IPS DF 6.9 (cell line): ENCODE measurements at regions not wholly inside any gene's neighbourhood (a gene's known extent, or its start where the extent isn't known, plus 50 kb on each side); places are given as distances from the start of the nearest gene placed in this dataset.

Experiments used
- DNase-seq: peaks from one replicate; pipeline ENCODE4 v3.0.0-alpha.2; 2013; ENCODE audit warnings: low read depth, low spot score
- H3K27ac ChIP-seq: one replicate; pipeline ENCODE4 v1.5.1; 2013; ENCODE audit warnings: low read length, control low read depth
- H3K27me3 ChIP-seq: 2 replicates; pipeline ENCODE4 v1.6.1; 2013; ENCODE audit warnings: mild to moderate bottlenecking, low read length; ENCODE audit not compliant: control insufficient read depth, insufficient read depth
- H3K36me3 ChIP-seq: 2 replicates; pipeline ENCODE4 v1.6.1; 2013; ENCODE audit warnings: low read length; ENCODE audit not compliant: control insufficient read depth, insufficient read depth
- H3K4me1 ChIP-seq: 2 replicates; pipeline ENCODE4 v1.6.1; 2013; ENCODE audit warnings: low read length; ENCODE audit not compliant: control insufficient read depth, insufficient read depth
- H3K4me3 ChIP-seq: 2 replicates; pipeline ENCODE4 v1.5.1; 2013; ENCODE audit warnings: mild to moderate bottlenecking, low read length
- H3K9me3 ChIP-seq: 2 replicates; pipeline ENCODE4 v1.6.1; 2013; ENCODE audit warnings: low read length, inconsistent platforms; ENCODE audit not compliant: control insufficient read depth, insufficient read depth
- WGBS: extraction: QIAGEN DNeasy Blood & Tissue Kit; methylation state at CpG from one replicate; pipeline ENCODE4 v1.1.7; 2013; ENCODE audit warnings: mixed read lengths, missing lambda C conversion rate; ENCODE audit not compliant: insufficient read length, insufficient coverage; 5-methylcytosine and 5-hydroxymethylcytosine counted together

DNA sequence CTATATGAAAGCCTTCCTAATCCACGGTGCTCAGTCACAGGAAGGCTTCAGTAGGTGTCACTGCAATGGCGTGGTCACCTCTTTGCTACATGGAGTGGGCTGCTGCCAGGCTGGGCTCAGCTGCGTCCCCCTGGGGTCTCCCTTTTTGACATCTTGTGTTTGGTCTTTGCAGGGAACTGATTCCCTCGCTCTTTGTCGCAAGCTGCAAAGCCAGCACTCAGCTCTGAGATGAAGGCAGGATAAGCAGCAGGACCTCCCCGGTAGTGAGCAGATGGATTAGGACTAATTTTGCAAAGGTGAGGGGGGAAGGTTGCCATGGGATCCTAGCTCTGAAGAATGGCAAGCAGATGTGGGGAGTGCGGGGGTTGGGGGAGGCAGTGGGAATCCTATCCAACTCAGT is 173.9 kb upstream of the ARL4C start:
- WGBS = no CpG with 5 or more reads among the region's 7 CpGs
- no peaks in the 10 kb centered on the region for H3K9me3 ChIP-seq
- DNase-seq = no peak

DNA sequence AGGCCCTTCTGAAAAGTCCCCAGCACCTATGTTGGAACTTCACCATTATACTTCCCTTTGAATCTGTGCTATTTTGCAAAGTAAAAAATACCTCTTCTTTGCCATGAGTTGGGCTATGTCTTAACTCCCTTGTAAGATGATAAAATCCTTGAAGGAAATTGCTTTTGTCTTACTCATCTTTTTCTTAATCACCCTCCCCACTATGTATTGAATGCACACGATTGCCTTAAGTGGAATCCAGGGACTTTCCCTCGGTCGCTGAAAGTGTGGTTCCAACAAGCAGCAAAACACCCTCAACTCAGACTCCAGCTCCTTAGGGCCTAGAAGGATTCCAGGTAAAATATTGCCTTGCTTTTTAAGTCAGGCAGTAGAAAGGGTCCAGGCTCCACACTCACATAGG is 173.2 kb upstream of the ARL4C start:
- no peak overlapping the region for H3K27ac ChIP-seq

More for the DNA sequence above, 173.9 kb upstream of the ARL4C start:
- Histone ChIP-seq H3K36me3 (no peaks in the 10 kb centered on the region), H3K27me3 (no peaks in the 10 kb centered on the region), H3K27ac (no peak overlapping the region), H3K4me1 (peaks cover 2% of the 10 kb centered on the region), H3K4me3 (no peak overlapping the region)

DNA sequence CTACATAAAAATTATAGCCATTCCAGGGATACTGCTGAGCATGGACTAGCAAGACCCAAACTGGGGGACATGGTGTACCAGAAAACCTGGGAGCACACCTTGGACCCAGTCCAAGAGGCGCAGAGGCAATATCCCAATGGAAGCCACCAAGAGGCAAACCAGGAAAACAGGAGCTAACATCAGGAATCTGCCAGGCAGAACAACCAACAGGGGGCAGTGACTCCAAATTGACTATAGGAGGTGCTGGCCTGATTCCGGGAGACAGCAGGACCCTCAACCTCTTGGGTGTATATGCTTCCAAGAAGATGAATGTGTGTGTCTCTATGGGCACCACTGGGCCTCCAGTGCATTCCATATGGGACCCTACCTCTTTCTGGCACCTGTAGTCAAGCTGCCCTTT is 172.7 kb upstream of the ARL4C start:
- WGBS = no CpG with 5 or more reads among the region's 2 CpGs
- DNase-seq = no peak
- H3K4me3 ChIP-seq = no peak overlapping the region

More for the DNA sequence above, 173.2 kb upstream of the ARL4C start:
- DNase-seq = no peak
- Histone ChIP-seq H3K36me3 (no peaks in the 10 kb centered on the region), H3K4me1 (peaks cover 2% of the 10 kb centered on the region), H3K4me3 (no peak overlapping the region), H3K27me3 (no peaks in the 10 kb centered on the region), H3K9me3 (no peaks in the 10 kb centered on the region)
- WGBS = no CpG with 5 or more reads among the region's 3 CpGs

DNA sequence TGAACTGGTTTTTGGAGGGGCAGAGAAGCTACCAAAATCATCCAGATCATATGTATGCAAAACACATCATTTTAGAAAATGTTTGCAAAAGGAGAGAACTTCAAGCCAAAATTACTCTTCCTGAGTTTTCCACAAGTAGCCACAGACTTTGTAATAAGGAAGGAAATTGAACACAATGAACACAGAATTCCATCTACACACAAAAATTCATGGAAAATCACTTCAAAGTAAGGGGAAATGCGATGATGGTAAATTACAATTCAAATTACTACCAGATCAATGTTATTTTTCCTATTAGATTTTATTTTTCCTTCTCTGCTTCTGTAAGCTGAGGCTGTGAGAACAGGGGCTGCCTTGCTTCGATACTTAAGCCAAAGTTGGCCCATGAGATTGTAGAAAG is 172.1 kb upstream of the ARL4C start:
- H3K4me1 ChIP-seq = peaks cover 2% of the 10 kb centered on the region
- H3K27ac ChIP-seq = no peak overlapping the region
- WGBS = no CpG with 5 or more reads among the region's 2 CpGs
- H3K9me3 ChIP-seq = peaks cover 4% of the 10 kb centered on the region; the same call in 1 of the 2 replicates
- DNase-seq = no peak
- H3K4me3 ChIP-seq = no peak overlapping the region
- H3K27me3 ChIP-seq = no peaks in the 10 kb centered on the region
- H3K36me3 ChIP-seq = no peaks in the 10 kb centered on the region

More for the DNA sequence above, 172.7 kb upstream of the ARL4C start:
- H3K9me3 ChIP-seq = peaks cover under 1% of the 10 kb centered on the region; the same call in 1 of the 2 replicates
- H3K4me1 ChIP-seq = peaks cover 2% of the 10 kb centered on the region
- H3K27me3 ChIP-seq = no peaks in the 10 kb centered on the region
- no peaks in the 10 kb centered on the region for H3K36me3 ChIP-seq
- no peak overlapping the region for H3K27ac ChIP-seq

DNA sequence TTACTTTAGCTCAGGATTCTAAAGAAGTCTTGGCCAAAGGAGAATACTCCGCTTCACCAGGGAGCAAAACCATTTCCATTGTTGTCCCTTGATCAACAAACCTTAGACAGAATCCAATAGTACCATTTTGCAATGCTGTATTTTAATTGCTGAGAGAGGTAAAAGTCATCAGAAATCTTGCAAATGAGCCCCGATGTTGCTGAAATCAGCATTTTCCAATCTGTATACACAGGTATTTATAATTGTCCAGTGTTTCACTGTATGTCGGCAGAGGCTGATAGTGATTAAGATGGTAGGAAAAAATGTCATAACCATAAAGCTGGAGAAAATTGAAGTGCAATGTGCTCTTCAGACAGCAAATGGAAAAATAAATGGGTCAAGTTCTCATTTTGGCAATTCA is 170.0 kb upstream of the ARL4C start:
- Histone ChIP-seq H3K27ac (no peak overlapping the region), H3K27me3 (no peaks in the 10 kb centered on the region), H3K36me3 (no peaks in the 10 kb centered on the region), H3K4me1 (peaks cover 2% of the 10 kb centered on the region), H3K4me3 (no peak overlapping the region), H3K9me3 (peaks cover 4% of the 10 kb centered on the region)
- no CpG with 5 or more reads among the region's 3 CpGs for WGBS
- no peak for DNase-seq

DNA sequence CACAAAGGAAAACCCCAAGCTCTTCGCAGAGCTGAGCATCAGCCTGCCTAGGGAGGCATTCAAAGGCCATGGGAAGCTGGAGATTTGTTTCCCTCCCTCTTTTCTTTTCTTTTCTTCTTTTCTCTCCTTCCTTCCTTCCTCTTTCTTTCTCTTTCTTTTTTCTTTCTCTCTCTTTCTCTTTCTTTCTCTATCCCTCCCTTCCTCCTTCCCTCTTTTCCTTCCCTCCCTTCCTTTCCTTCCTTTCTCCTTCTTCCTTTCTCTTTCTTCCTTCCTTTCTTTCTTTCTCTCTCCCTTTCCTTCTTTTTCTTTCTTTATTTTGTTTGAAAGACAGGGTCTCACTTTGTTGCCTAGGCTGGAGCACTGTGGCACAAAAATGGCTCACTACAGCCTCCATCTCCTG is 168.4 kb upstream of the ARL4C start:
- Histone ChIP-seq H3K36me3 (no peaks in the 10 kb centered on the region), H3K4me1 (no peaks in the 10 kb centered on the region), H3K27me3 (no peaks in the 10 kb centered on the region), H3K27ac (no peak overlapping the region), H3K9me3 (peaks cover 4% of the 10 kb centered on the region), H3K4me3 (no peak overlapping the region)
- no CpG with 5 or more reads among the region's 1 CpG for WGBS
- no peak for DNase-seq

DNA sequence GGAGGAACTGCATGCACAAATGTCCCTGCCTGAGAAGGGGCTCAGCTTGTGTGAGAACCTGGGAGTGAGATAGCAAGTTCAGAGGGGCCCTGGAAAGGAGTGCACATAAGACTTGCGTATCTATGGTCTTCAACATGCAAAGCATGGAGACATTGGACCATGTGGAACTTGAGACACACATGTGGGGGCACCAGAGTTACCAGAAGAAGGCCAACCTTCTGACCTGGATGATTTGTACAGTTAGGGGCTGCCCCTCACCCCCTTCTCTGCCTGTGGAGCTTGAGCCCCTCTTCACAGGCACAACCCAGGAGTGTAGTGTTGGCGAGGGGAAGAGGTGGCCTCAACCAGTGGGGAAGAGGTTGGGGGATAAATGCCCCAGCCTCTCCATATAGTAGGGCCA is 165.0 kb upstream of the ARL4C start:
- WGBS = no CpG with 5 or more reads among the region's 2 CpGs
- Histone ChIP-seq H3K36me3 (no peaks in the 10 kb centered on the region), H3K4me1 (no peaks in the 10 kb centered on the region), H3K9me3 (peaks cover 4% of the 10 kb centered on the region), H3K4me3 (no peak overlapping the region), H3K27ac (no peak overlapping the region), H3K27me3 (no peaks in the 10 kb centered on the region)
- DNase-seq = no peak

DNA sequence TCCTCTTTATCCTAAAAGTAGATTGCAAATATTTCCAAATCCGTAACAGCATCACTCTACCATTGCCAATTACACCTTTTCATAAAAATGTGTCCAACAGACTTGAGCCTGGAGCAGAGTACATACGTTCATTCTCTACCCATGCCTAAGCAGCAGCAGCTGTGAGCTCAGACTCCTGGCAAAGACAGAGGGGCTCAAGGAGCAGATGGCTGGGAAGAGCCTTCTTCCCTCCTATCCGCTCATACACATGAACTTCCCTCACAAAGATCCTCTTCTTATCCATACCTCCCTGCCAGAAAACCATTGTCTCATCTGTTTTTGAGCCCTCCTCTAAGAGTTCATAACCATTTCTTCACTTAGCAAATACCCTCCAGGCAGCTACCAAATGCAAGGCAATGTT is 164.3 kb upstream of the ARL4C start:
- DNase-seq = no peak
- Histone ChIP-seq H3K9me3 (peaks cover 4% of the 10 kb centered on the region), H3K36me3 (no peaks in the 10 kb centered on the region), H3K27ac (no peak overlapping the region), H3K4me3 (no peak overlapping the region), H3K4me1 (no peaks in the 10 kb centered on the region), H3K27me3 (no peaks in the 10 kb centered on the region)
- WGBS = no CpG with 5 or more reads among the region's 3 CpGs

DNA sequence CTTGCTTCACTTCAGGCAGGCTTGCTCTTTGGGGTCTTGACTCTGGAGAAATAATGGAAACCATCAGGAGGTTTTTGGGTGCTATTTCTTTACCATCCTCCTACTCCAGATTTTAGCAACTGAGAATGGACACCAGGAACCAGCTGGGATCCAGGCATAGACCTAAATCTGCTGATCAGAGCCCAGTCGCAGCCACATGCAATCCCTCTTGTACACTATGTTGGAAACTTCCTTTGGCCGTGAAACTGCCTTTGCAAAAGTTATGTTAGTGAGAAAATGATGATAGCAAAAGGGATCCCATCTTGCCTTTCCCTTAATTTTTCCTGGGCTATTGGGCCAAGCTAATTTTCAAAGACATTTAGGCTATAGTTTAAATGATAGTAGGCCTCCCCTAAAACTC is 158.8 kb upstream of the ARL4C start:
- Histone ChIP-seq H3K4me3 (no peak overlapping the region), H3K9me3 (no peaks in the 10 kb centered on the region), H3K27me3 (no peaks in the 10 kb centered on the region), H3K36me3 (no peaks in the 10 kb centered on the region), H3K27ac (no peak overlapping the region), H3K4me1 (no peaks in the 10 kb centered on the region; the same call in 1 of the 2 replicates)
- no CpG with 5 or more reads among the region's 2 CpGs for WGBS
- no peak for DNase-seq

DNA sequence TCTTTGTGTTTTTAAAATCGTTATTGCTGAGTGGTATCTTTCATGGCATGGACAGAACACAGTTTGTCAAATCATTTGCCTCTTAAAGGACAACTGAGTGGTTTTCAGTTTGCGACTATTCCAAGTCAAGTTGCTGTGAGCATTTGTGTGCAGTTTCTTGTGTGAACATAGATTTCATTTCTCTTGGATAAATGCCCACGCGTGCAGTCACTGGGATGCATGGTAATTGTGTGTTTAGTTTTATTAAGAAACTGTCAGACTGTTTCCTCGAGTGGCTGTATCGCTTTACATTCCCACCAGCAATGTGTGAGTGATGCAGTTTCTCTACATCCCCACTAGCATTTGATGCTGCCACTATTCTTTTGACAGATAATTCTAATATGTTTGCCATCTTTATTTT is 154.0 kb upstream of the ARL4C start:
- no CpG with 5 or more reads among the region's 6 CpGs for WGBS
- Histone ChIP-seq H3K9me3 (no peaks in the 10 kb centered on the region), H3K4me1 (no peaks in the 10 kb centered on the region; the same call in 1 of the 2 replicates), H3K27me3 (no peaks in the 10 kb centered on the region), H3K36me3 (no peaks in the 10 kb centered on the region), H3K27ac (no peak overlapping the region), H3K4me3 (no peak overlapping the region)
- DNase-seq = no peak

DNA sequence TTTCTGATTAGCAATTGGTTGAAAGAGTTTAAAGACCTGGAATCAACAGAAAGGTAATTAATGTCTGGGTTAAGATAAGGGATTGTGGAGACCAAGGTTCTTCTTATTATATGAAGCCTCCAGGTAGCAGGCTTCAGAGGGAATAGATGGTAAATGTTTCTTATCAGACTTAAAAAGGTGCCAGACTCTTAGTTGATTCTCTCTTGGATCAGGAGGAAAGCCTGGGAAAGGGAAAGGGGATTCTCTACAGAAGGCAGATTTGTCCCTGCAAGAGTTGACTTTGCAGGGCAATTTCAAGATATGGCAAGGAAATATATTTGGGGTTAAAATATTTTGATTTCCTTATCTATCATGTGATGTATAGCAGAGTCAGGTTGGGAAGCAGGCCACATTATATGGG is 153.1 kb upstream of the ARL4C start:
- Histone ChIP-seq H3K4me3 (no peak overlapping the region), H3K4me1 (no peaks in the 10 kb centered on the region; the same call in 1 of the 2 replicates), H3K27me3 (no peaks in the 10 kb centered on the region), H3K27ac (no peak overlapping the region), H3K36me3 (no peaks in the 10 kb centered on the region), H3K9me3 (no peaks in the 10 kb centered on the region)
- DNase-seq = no peak
